DMS53 (cell line): ENCODE measurements at regions not wholly inside any gene's neighbourhood (a gene's known extent, or its start where the extent isn't known, plus 50 kb on each side); places are given as distances from the start of the nearest gene placed in this dataset.
A peak's percentile ranks its signal among the peaks of the same experiment; 100 is the strongest.
"Not testable (repeated sequence)": the region's sequence is repeated elsewhere in the genome, so short reads cannot be mapped to it uniquely, and the experiment has no call there.

Source experiments
- DNase-seq: peaks from one replicate; lab custom pipeline; 2025; lab: John Stamatoyannopoulos, UW

GRCh38 chr17:72175787-72176515 lies 55.1 kb downstream of the SOX9 start:
- peak; percentile 50 for DNase-seq

- DNase-seq = peak; percentile 52
Measured at GRCh38 chr17:72176516-72176851, 55.7 kb downstream of the SOX9 start.

DNA sequence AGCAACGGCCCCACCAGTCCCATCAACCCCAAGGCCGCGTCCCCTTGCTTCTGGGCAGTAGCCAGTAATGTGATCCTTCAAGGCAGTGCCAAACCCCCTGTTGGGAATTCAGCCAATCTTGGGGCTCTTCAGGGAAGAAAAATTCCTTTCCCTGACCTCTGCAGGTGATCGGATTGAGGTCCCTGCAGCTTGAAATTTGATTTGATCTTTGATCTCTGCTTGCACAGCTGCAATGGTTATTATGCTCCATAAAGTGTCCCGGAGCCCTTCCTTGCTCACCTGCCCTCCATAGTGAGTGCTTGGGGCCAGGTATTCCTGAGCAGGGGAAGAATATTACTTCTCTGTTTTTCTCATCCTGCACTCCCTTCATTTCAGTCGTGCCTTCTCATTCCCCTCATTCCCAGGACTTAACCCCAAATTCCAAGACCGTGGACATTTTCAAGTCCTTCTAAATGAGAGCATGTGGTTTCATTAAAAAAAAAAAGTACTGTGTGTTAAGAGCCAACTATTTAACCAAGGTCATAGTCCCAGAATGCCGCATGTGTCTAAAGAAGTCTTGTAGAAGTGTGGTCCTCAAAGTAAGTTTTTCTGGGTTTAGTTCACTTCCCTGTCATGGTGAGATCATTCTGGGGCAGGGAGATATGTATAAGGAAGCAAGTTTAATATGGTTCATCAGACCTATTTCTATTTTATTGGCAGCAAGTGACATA lies 56.3 kb downstream of the SOX9 start:
- DNase-seq = peak; percentile 62

DNA sequence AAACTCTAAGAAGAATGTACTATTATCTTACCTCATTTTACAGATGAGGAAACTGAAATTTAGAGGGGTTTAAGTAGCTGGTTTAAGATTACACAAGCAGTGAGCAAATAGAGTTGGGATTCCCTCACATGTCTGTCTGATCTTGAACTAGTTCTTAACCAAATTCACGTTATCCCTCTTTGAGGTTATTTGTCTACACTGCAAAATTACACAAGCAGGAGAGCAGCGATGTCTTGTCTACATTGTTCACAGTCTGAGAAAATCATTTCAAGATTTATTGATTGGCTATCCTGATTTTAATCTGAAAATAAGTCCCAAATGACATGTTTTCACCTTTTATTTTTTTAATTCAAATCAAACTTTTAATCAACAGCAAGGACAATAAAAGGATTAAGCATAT lies 56.9 kb downstream of the SOX9 start:
- no peak for DNase-seq

- peak; percentile 38 for DNase-seq
Measured at GRCh38 chr17:72182371-72182873, 61.6 kb downstream of the SOX9 start.

GRCh38 chr17:72183194-72183685 lies 62.4 kb downstream of the SOX9 start:
- peak; percentile 79 for DNase-seq

- no peak for DNase-seq
Measured at GRCh38 chr17:72184805-72185204, 64.0 kb downstream of the SOX9 start.

DNA sequence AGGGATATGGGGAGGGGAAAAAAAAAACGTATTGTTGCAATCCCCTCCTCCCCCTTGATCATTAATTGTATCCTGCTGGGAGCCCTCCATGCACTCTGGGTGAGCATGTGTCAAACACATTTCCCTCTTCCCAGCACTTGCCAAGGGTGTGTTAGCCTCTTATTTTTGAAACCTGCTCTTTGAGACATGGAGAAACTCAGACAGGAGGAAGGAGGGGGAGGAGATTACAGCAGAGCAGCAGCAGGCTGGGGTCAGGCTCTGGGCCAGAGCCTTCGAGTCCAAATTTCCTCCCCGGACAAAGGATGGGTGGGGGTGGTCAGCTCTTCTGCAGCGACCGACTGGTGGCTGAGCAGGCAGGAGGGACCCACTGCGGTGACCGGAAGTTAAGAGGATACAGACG lies 64.7 kb downstream of the SOX9 start:
- no peak for DNase-seq

GRCh38 chr17:72187556-72187955 lies 66.7 kb downstream of the SOX9 start:
- peak; percentile 75 for DNase-seq

DNA sequence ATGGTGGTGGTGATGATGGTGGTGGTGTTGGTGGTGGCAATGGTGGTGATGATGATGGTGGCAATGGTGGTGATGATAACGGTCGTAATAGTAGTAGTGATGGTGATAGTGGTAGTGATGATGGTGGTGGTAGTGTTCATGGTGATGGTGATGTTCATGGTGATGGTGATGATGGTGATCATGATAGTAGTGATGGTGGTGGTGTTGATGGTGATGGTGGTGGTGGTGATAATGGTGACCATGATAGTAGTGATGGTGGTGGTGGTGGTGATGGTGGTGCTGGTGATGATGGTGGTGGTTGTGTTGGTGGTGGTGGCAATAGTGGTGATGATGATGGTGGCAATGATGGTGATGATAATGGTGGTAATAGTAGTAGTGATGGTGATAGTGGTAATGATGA lies 68.0 kb downstream of the SOX9 start:
- DNase-seq = no peak

DNA sequence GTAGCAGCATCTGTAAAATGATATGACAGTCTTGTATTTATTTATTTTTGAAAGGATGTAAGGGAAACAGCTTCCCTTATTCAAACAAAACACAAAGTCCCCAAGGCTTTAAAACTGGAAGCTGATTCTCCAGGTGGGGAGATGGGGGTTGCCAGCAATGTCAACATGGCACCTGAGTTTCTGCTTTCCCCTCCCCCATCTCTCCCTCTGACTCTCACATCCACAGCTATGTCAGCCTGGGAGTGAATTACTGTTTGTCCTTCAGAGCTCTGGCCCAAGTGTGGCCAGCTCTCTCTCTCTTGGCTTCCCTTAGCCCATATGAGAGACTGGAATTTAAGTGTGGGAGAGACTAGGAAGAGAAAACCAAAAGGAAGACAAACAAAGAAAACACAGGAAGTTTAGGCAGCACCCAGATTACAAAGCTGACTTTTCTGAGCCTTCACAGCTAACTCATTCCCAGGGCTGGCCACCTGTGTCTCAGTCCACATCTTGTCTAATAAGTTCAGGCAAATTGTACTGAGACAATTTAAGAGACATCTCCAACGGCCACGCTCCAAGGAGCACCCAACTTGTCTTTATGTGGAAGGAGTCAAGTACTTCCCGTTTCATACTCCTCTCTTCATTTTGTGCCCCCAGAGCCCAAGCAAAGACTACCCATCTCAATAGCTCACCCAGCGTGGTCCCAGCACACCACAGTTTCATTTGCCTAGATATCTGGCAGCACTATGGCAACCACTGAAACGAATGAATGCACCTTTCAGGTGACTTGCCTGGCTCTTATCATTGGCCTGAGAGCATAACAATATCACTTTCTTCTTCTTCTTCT lies 69.2 kb downstream of the SOX9 start:
- DNase-seq = peak; percentile 81

- DNase-seq = no peak
Measured at GRCh38 chr17:72191356-72191755, 70.5 kb downstream of the SOX9 start.

GRCh38 chr17:72191921-72192799 lies 71.3 kb downstream of the SOX9 start:
- no peak for DNase-seq

DNA sequence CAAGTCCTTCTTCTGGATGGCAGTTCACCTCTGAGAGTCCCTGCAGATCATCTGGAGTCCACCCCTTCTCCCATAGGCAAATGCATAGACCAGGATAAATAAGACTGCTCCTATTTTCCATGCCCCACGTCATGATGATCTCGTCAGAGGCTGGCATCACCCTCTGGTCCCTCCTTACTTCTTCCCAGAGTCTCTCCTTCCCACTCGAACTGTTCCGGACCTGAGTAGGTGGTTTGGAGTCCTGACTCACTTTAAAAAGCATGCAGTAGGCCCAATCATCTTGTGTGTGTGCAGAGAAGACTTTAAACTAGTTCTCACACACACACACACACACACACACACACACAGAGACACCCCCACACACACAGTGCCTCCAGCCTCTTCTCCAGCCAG lies 72.0 kb downstream of the SOX9 start:
- DNase-seq = no peak

DNA sequence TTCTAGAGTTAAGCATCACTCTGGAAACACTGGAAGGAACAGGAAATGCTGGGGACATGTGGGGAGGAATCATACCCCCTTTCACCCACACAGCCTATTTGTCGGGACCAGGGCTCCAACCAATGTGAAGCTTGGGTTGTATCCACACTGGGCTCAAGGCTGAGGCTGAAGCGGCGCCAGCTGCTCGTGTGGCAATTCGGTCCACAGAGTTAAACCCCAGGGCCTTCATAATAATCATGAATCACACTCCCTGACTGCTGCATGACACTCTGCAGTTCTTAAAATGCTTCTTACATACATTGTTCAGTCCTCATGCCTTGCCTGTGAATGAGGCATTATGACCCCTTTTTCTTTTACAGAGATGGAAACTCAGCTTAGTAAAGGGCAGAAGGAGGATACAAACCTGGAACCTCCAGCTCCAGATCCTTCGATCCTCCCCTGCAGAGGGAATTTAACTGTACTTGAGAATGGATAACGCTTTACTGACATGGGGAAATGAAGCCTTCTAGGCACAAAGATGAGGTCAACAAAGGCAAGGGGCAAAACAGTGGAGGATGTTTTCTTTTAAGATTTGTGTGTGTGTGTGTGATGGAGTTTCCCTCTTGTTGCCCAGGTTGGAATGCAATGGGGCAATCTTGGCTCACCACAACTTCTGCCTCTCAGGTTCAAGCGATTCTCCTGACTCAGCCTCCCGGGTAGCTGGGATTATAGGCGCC lies 72.7 kb downstream of the SOX9 start:
- DNase-seq = no peak

- DNase-seq = not testable (repeated sequence)
Measured at GRCh38 chr17:72194107-72194440, 73.3 kb downstream of the SOX9 start.

DNA sequence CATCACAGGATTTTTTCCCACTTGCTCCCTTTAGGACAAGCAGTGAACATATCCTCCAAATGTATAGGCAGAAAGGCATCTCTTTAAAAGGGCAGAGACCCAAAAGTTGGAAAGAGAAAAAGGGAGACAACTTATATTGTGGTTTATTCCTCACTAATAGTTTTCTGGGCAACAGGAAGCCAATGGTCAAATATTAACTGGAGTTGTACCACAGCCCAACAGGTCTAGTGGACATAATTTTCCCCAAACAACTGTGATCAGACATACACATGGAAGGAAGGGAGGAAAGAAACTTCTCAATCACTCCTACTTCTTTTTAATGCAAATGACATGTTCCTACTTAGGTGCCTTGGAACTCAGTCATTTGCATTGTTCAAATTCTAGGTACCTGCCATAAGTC lies 78.4 kb downstream of the SOX9 start:
- DNase-seq = no peak

DNA sequence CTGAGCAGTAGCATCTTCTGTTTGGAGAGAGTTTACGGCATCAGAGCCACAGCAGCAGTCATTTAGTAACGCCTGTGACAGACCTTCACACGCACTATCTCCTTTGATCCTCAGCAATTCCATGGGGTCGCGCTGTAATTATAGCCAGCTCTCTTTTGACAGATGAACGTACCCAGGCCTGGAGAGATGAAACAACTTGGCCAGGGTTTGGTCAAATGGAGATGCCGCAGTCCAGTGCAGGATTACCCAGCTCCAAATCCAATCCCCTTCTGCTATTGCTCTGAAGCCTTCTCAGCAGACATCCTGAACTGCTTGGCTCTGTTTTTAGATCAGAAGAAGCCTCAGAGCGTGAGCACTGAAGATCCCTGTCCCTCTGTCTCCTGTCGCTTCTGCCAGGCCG lies 83.9 kb downstream of the SOX9 start:
- no peak for DNase-seq

DNA sequence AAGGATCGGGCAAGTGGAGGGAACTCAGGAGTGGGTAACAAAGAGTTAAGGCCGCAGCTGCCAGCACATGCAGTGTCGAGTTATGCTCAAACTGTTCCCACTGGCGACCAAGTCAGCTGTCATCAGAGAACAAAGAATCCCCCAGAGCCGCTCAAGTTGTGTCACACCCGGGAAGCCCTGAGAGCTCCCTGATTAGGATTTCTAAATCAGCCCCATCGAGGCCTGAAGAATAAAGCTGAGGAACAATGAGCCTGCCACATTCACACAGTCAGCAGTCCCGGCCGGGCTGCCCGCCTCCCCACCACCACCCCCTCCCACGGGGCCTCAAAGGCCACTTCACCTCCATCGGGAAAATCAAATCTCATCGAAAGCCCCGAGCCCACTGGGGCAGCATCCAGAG lies 84.5 kb downstream of the SOX9 start:
- DNase-seq = no peak

DNA sequence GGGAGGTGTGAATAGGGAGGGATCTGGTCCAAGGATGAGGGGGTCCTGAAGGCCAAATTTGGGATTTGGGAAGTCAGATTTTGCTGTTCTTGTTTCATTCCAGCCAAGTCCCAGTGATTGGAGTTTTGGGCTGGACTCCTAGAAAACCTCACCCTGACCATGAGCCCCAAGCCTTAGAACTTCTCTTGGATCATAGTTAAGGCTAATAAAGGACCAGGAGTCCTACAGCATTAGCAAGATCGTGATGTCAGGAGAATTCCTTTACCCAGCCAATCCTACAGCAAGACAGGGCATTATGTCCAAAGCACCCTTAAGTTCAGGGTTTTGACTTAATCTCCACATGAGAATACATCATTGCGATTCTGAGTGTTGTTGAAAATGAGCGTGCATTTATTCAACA lies 85.0 kb downstream of the SOX9 start:
- DNase-seq = no peak

- DNase-seq = no peak
Measured at GRCh38 chr17:72206376-72206775, 85.6 kb downstream of the SOX9 start.
